HG02943 (cell line): ENCODE measurements at regions not wholly inside any gene's neighbourhood (a gene's known extent, or its start where the extent isn't known, plus 50 kb on each side); places are given as distances from the start of the nearest gene placed in this dataset.
A peak's percentile ranks its signal among the peaks of the same experiment; 100 is the strongest.
"Not testable (repeated sequence)": the region's sequence is repeated elsewhere in the genome, so short reads cannot be mapped to it uniquely, and the experiment has no call there.

Experiments
- ATAC-seq: cut with Tn5 transposase; IDR thresholded peaks from one replicate; pipeline ENCODE4 v1.9.1; 2021; ENCODE audit warnings: mild to moderate bottlenecking, low read depth, moderate library complexity; ENCODE audit not compliant: unreplicated experiment

DNA sequence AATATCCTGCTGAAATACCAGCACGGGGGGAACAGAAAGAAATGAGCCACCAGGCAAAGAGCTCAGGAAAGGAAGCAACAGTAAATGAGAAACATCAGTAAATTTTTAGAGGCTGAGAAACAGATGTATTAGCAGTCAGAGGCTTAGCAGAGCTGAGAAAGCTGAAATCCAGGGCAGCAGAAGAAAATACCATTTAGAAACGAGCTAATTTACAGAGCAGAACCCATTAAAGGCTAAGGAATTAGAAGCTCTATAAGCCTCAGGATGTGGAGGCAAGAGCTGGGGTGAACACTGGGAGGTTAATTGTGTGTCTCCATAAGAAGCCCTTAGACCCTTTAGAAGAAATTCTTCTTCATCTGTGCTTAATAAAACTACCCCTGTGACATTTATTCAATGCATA, 178.6 kb upstream of the RGS17 start:
- no peak for ATAC-seq

DNA sequence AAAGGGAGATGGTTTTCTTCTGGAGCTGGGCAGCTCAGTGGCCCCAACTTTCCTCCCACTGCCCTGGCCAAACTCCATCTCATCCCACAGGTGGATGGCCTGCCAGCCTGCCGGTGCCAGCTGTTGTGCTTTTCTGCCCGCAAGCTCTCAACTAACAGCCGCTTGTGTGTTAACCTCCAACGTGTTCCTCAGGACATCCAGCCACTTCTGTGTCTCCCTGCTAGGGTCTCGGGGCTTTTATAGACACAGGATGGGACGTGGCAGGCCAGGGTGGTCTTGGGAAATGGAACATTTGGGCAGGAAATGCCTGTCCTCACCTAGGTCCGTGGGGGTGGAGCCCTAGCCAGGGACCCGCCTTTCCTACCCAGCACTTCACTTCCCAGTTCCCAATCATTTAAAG, 171.1 kb upstream of the RGS17 start:
- ATAC-seq: no peak

DNA sequence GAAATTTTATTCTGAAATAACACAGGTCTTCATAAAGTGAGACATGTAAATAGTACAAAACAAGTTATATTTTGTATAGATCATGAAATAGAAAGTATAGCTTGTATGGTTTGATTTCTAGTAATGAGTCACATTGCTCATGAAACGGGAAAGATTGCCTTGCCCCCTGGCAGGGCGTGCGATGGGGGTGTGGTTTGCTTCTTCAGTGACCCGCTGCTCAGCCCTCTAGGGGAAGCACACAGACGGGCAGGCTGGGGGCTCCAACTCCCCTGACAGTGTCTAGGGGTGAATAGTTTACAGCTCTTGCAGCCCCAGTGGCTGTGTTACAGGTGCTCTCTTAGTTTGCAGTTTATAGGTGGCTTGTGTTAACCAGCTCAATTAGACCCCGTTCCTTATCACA, 170.5 kb upstream of the RGS17 start:
- no peak for ATAC-seq

DNA sequence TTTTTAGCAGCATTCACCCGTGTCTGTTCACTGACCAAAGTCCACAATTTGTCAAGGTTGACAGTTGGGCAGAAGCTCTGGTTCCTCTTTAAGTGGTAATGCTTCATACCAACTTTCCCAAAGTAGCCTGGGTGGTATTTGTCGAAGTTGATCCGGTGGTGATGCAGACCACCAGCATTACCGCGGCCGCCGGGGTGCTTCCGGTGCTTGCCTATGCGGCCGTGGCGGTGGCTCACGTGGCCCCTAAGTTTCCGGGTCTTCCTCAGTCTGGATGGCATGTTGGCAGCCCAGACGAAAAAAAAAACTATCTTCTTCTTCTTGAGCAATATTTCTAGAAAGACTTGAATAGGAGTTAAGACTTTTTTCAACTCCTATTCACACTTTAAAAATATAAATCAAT, 151.4 kb upstream of the RGS17 start:
- ATAC-seq: not testable (repeated sequence)

DNA sequence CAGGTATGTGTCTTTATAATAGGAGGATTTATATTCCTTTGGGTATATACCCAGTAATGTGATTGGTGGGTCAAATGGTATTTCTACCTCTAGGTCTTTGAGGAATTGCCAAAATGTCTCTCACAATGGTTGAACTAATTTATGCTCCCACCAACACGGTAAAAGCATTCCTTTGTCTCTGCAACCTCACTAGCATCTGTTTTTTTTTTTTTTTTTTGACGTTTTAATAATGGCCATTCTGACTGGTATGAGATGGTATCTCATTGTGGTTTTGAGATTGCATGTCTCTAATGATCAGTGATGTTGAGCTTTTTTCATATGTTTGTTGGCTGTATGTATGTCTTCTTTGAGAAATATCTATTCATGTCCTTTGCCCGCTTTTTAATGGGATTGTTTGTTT, 144.9 kb upstream of the RGS17 start:
- ATAC-seq: no peak

DNA sequence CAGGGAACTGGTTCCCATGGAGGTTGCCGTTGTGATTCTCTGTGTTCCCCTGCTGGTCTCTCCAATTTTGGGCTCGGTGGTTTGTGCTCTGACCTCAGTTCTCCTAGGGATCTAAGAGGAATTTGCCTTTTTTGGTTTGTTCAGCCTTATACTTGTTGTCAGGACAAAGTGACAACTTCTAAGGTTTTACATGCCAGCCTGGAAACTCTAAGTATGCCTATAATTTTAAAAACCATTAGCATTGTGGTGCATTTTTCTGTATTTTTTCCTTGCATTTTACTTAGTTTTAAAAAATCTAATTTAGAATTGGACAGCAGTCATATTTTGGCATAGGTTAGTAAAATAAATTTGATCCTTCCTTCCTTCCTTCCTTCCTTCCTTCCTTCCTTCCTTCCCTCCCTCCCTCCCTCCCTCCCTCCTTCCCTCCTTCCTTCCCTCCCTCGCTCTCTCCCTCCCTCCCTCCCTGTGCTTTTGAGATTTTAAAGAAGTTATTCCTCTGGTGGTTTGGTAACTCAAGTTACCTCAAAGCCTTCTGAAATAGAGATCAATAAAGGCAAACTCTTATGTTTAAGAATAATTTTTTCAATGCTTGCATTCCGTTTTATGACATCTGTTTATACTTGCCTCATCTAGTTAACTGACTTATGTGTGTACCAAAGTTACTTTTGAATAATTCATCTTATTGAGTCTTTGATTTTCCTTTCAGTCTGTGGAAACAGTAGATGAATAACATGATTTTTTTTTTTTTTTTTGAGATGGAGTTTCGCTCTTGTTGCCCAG, 141.3 kb upstream of the RGS17 start:
- no peak for ATAC-seq

DNA sequence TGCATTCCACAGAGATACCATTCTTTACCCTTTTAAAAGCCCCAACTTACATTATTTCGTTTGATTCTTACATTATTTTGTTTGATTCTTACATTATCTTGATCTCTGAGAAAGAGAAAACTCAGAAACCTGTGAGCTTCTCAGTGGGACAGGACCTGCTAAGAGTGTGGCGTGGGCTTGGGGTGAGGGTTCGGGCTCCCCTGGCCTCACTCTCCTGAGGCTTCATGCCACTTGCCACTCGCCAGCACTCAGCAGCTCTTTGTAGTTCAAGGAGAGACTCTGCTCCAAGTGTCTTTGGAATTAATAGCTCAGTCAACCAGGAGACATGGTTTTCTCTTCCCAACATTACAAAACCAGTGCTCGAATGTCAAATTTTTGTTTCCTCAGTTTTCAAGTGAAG, 132.4 kb upstream of the RGS17 start:
- no peak for ATAC-seq

DNA sequence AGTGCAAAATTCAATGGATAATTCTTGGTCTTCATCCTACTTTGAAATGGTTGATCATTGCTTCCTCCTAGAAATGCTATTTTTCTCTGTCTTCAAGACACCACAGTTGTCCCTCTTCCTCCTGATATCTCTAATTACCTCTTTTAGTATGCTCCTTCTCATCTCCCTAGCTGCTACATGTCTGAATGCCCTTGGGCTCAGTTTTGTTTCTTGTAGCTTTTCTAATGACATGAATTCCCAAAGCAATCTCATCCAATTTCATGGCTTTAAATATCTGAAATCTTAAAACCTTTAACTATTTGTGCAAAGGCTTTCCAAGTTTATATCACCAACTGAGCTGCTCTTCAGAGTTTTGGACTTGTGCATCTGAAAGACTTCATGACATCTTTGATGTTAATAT, 120.2 kb upstream of the RGS17 start:
- no peak for ATAC-seq

DNA sequence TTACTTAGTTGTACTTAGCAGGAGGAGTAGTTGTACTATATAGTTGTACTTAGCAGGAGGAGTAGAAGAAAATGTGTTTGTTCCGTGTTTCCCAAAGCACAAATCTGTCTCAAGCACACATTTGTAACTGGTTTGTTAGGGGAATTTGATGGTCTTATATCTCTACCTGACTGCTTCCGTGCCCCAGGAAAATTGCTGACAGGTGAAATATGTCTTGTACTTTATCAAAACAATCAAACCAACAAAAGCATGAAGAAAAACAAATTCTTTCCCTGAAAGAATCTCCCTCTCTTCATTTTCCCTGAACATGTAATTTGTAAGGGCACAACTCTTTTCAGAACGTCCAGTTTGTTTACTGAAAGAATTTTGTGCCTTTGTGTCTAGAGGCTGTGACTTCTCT, 106.6 kb upstream of the RGS17 start:
- no peak for ATAC-seq

DNA sequence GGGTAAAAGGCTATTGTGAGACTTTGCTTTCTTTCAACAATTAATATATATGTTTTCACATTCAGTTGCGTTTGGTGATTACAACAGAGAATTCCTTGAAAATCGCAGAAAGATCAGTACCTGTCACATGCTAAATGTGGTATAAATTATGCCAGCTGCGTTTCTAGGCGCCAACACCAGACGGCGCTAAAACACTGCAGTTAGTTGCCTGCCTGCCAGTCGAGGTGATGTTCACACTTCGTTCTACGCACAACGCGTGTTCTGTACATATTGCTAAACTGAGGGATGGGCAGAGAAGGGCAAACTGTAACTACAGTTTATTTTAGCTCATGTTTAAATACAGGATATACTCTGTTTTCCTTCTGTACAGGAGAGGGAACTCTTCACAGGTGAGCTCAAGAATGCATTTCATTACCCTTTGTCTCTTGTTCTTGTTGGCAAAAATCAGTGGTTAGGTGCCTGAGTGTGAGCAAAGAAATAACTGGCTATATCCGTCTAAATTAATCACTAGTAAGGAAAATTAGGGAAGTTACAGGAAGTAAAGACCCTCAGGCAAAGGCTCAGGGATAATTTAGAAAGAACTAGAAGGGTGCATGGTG, 100.1 kb upstream of the RGS17 start:
- no peak for ATAC-seq

DNA sequence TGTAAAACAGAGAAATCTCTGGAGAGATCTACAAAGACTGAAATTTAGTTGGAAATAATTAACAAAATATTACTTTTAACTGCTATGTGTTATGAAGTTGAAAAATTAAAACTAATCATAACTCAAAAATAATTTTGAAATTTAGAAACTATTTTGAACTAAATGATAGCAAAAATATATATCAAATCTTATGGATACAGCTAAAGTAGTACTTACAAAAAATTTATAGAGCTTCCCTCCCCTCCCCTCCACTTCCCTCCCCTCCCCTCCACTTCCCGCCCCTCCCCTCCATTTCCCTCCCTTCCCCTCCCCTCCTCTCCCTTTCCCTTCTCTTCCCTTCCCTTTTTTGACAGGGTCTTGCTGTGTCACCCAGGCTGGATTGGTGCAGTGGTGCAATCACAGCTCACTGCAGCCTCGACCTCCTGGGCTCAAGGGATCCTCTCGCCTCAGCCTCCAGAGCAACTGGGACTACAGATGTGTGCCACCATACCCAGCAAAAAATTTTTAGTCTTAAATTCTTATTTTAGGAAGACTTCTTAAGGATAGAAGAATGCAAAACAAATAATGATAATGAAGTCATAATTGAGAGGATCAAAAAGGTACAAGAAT, 87.2 kb upstream of the RGS17 start:
- ATAC-seq: no peak

DNA sequence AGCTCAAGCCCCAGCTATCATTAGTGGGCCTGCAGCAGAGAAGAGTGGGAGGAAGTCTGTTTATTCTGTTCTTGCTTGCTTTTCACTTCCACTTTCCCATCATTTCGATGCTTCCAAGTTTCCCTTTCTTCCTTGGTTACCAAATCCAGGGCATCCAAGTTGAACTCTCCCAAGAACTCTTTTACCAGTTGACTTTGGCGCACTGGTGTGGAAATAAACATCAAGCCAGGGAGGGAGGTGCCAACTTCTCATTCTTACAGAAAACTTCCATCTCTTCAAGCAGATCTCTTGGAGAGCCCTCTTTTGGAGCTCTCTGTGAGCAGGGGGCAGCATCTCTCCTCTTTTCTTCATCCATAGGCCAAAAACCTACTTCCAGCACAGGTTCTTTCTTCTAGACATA, 85.7 kb upstream of the RGS17 start:
- no peak for ATAC-seq

DNA sequence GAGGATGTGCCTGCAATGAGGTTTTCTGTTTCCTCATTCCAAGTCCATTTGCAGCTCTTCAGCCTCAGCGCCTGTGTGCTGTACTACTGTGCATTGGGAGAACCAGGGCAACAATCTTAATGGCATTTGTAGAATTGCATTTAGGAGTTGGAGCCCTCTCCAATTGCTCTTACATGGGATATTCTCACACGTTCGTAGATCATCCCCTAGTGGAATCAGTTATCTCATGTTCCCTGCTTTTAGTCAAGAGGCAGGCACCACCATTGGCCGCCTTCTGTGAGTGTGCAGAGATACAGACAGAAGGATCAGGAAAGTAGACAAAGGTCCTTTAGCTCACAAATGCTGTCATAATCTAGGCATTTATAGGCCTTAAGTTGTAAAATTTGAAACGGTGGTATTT, 84.2 kb upstream of the RGS17 start:
- no peak for ATAC-seq

DNA sequence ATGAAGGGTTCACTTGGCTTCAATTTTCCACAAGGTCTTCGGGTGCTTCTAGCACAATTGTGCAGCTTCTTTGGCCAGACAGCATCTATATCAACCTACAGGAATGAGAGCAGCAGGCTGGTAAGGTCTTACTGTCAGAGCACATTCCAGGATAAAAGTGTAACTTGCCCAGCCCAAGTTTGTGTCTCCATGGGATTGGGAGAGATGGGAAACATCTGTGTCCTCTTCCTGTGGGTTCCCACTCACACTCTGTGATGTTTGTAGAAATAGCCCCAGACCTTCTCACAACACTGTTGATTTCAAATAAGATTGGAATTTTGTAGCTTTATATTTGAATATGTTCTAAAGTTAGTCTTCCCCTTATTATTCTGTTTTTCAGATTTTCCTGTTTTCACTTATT, 83.4 kb upstream of the RGS17 start:
- no peak for ATAC-seq

DNA sequence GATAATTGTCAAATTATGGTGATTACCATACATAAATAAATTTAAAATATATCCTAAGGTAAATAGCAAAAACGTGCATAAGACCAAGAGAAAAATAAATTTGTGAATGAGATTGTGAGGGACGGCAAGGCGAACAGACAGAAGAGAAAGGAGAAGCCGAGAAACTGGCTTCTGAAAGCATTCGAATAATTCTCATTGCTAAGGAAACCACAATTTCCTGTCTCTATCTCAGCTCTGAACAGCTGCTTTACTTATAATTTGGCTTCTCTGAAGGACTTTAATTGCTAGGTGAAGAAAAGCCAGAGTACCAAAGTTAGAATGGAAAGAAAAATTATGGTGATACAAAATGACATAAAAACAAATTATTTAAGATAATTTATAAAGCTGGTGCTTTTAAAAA, 79.0 kb upstream of the RGS17 start:
- peak; percentile 97 for ATAC-seq

DNA sequence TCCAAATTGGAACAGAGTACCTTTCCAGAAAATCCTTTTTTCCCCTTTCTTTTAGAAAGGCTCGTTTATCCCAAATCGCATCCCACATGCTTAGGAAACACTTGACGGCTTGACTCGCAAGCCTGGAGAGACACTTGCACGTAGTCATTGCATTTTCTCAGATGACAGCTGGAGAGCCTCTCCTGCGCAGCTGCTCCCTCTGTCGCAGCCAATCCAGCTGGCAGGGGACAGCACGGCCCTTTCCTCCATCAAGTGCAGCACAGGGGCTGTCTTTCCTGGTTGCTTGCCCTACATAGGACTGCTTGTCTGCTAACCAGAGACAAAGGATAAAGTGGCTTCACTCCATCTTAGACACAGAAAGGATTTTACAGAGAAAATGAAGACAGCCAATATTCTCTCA, 77.6 kb upstream of the RGS17 start:
- ATAC-seq: no peak

DNA sequence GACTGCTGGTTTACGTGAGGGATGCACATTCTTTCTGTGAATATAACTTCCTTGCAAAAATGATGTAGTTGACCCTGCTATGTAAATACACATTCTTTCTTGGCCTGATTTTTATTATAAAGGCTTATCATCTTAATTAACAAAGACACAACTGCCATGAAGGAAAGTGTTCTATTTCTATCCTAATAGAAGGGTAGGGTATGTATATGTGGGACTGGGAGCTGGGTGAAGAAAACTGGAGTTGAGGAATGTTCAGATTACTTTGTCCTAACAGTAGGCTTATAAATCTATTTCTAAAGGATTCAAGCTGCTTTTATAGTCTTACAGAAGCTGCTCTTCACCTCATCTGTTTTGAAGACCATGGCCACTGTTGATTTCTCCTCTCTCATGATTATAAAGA, 76.5 kb upstream of the RGS17 start:
- ATAC-seq: no peak

DNA sequence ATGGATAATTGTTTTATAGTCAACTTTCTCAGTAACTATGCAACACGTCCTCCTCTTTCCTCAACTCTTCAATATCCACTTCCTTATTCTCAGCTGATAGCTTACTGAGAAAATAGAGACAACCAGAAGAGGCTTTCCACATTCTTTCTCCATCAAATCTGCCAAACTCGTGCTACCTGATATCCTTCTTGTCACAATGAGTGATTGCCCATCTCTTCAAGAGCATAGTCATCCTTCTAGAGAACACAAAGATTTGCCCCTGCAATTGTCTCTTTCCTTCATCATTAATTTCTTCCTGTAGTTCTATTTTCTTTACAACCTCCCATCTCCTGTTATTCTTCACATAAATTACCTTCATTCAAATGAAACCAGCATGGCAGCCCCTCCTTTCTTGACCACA, 75.9 kb upstream of the RGS17 start:
- ATAC-seq: no peak

DNA sequence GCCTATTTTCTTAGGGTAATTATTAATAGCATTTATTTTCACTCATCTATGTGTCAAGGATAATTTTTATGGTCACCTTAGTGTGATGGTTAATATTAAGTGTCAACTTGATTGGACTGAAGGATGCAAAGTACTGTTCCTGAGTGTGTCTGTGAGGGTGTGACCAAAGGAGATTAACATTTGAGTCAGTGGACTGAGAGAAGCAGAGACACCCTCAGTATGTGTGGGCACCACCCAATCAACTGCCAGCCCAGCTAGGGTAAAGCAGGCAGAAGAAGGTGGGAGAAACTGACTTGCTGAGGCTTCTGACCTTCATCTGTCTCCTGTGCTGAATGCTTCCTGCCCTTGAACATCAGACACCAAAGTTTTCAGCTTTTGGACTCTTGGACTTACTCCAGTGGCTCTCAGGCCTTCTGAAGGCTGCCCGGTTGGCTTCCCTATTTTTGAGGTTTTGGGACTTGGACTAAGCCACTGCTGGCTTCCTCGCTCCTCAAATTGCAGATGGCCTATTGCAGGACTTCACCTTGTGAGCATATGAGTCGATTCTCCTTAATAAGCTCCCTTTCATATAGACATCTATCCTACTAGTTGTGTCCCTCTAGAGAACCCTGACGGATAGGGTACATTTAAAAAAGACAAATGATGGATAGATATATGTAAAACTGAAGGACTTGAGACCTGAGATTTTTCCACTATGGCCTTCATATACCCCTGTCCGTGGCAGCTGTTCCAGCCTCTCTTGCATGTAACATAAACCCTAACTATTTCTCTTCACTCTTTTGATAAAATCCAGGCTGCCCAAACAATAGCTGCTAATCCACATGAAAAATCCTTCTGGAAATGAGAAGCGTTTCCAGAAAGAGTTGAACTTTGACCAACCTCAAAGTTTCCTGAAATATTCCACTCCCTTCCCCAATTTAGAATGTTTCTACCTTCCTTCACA, 62.1 kb upstream of the RGS17 start:
- no peak for ATAC-seq

DNA sequence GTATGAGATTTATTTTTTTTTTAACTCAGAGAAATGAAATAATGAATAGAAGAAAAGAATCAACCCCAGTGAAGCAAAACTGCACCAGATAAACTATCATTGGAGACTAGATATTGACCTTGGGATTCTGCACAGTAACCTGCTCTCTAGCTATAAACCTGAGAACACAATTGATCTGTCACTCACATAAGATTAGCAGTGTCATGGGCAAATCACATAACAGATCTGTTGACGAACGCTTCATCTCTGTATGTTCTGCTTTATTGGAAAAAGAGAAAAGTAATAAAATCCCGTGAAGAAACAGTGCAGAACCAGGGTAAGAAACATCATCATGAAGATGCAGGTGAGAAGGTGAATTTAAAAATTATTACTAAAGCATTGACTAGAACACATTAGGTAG, 52.8 kb upstream of the RGS17 start:
- no peak for ATAC-seq
